Vagina (tissue), 2 donors: ENCODE measurements at regions not wholly inside any gene's neighbourhood (a gene's known extent, or its start where the extent isn't known, plus 50 kb on each side); places are given as distances from the start of the nearest gene placed in this dataset.

Experiments used
- DNase-seq, 2 donors: peaks; one replicate each; pipeline ENCODE4 v3.0.0-alpha.2; 2017; ENCODE audit errors: extremely low spot score in 2 of 2
- H3K27ac ChIP-seq: fragments of 200-600 bp; sonication (generic); one replicate; pipeline ENCODE4 v1.5.1; 2019
- H3K27me3 ChIP-seq: fragments of 200-600 bp; sonication (generic); one replicate; pipeline ENCODE4 v1.5.1; 2019
- H3K36me3 ChIP-seq, 2 donors: fragments of 200-600 bp; sonication (generic); one replicate each; pipeline ENCODE4 v1.5.1; 2017 to 2019
- H3K4me1 ChIP-seq: fragments of 200-600 bp; sonication (generic); one replicate; pipeline ENCODE4 v1.5.1; 2019
- H3K4me3 ChIP-seq, 2 donors: fragments of 200-600 bp; sonication (generic); 1 replicate in 1 of 2; 2 replicates in 1 of 2; pipeline ENCODE4 v1.5.1; 2016 to 2019
- H3K9me3 ChIP-seq: fragments of 200-600 bp; sonication (generic); one replicate; pipeline ENCODE4 v1.5.1; 2019
- CTCF ChIP-seq, 3 experiments: fragments of 450-650 bp in 2 of 3; fragments of 200-600 bp in 1 of 3; sonication (generic) in 1 of 3; IDR thresholded peaks; one replicate each; pipeline ENCODE4 v1.5.1; 2017 to 2019; ENCODE audit warnings: antibody characterized with exemption in 3 of 3, mild to moderate bottlenecking in 2 of 3, moderate library complexity in 2 of 3
- POLR2A ChIP-seq, 2 donors: fragments of 450-650 bp; IDR thresholded peaks; one replicate each; pipeline ENCODE4 v1.6.1; 2017; ENCODE audit warnings: antibody characterized with exemption in 2 of 2, mild to moderate bottlenecking in 2 of 2, moderate library complexity in 2 of 2
- POLR2AphosphoS5 ChIP-seq, 2 donors: sonication (generic); formaldehyde crosslinking; IDR thresholded peaks; one replicate each; pipeline ENCODE4 v1.9.0; 2017; ENCODE audit warnings: antibody characterized with exemption in 2 of 2, mild to moderate bottlenecking in 2 of 2, low read depth in 1 of 2; ENCODE audit not compliant: insufficient read depth in 1 of 2
- intact Hi-C: fragments of 100-400 bp; cut with DNase I; formaldehyde crosslinking; loops from one replicate; pipeline ENCODE4 v1.15.1; 2023

- Histone ChIP-seq H3K36me3 (no peaks in the 10 kb centered on the region), H3K4me1 (no peaks in the 10 kb centered on the region), H3K9me3 (no peaks in the 10 kb centered on the region), H3K27ac (no peak overlapping the region), H3K4me3 (no peak overlapping the region), H3K27me3 (no peaks in the 10 kb centered on the region)
- intact Hi-C loops = no loop called here
- TF ChIP-seq CTCF (IDR thresholded peaks at IDR 0.05) = no peak
- TF ChIP-seq POLR2A (IDR thresholded peaks at IDR 0.05) = no peak
- TF ChIP-seq POLR2AphosphoS5 (IDR thresholded peaks at IDR 0.05; ENCODE audit: insufficient read depth in 1 of 2, low read depth in 1 of 2) = no peak
- DNase-seq = no peak
These were observed 357.9 kb upstream of the CCNH start for GRCh38 chr5:87770601-87771121.

DNA sequence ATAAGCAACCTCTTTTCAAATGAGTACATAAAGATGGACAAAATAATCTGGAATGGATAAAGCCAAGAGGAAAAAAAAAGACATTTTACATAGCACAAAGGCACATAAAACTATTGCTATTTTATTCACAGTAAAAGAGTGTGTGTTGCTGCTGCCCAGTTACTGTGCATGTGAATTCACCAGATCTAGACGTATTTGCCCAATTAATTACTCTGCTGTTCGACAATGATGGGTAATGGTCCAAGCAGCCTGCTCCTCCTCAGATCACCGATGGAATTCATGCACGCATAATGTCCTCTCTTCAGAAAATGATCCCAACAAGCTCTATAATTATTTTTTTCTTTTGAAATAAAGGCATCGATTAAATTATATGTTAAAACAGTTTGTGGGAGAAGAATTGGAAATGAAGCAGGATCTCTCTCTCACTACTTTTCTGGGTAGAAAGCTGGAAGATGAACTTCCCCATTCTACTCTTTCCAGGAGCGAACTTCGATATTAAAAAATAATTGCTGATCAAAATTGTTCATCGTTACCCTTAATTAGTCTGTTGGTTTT lies 357.4 kb upstream of the CCNH start:
- DNase-seq = no peak
- no peaks in the 10 kb centered on the region for H3K36me3 ChIP-seq
- no peaks in the 10 kb centered on the region for H3K4me1 ChIP-seq
- H3K27ac ChIP-seq = no peak overlapping the region
- H3K4me3 ChIP-seq = no peak overlapping the region
- no peak for TF ChIP-seq POLR2AphosphoS5 (IDR thresholded peaks at IDR 0.05; ENCODE audit: insufficient read depth in 1 of 2, low read depth in 1 of 2)
- TF ChIP-seq CTCF (IDR thresholded peaks at IDR 0.05) = no peak
- no peak for TF ChIP-seq POLR2A (IDR thresholded peaks at IDR 0.05)
- intact Hi-C loops = no loop called here
- H3K9me3 ChIP-seq = no peaks in the 10 kb centered on the region
- no peaks in the 10 kb centered on the region for H3K27me3 ChIP-seq

- Histone ChIP-seq H3K4me1 (no peaks in the 10 kb centered on the region), H3K27me3 (no peaks in the 10 kb centered on the region), H3K9me3 (no peaks in the 10 kb centered on the region), H3K27ac (no peak overlapping the region), H3K36me3 (no peaks in the 10 kb centered on the region), H3K4me3 (no peak overlapping the region)
- intact Hi-C loops = no loop called here
- no peak for DNase-seq
- TF ChIP-seq POLR2A (IDR thresholded peaks at IDR 0.05) (no peak), CTCF (IDR thresholded peaks at IDR 0.05) (no peak), POLR2AphosphoS5 (IDR thresholded peaks at IDR 0.05; ENCODE audit: insufficient read depth in 1 of 2, low read depth in 1 of 2) (no peak)
These were observed 356.4 kb upstream of the CCNH start for GRCh38 chr5:87769157-87769556.

DNA sequence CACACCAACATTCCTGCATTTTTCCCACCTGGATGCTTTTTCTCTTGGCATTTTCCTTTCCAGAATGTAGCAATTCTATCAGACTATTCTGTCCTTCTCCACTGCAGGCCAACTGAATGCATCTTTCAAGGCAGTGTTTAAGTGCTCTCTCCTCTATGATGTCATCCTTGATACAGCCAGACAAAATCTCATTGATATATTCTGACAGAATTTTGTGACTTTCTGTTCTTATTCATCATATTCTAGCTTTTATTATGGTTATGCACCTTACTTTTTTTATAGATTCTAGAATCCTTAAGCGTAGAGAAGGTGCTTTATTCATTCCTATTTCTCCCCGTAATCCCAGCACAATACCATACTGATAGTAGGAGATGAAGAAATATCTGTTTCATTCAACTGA lies 355.5 kb upstream of the CCNH start:
- H3K4me1 ChIP-seq = no peaks in the 10 kb centered on the region
- TF ChIP-seq POLR2AphosphoS5 (IDR thresholded peaks at IDR 0.05; ENCODE audit: insufficient read depth in 1 of 2, low read depth in 1 of 2) (no peak), POLR2A (IDR thresholded peaks at IDR 0.05) (no peak), CTCF (IDR thresholded peaks at IDR 0.05) (no peak)

DNA sequence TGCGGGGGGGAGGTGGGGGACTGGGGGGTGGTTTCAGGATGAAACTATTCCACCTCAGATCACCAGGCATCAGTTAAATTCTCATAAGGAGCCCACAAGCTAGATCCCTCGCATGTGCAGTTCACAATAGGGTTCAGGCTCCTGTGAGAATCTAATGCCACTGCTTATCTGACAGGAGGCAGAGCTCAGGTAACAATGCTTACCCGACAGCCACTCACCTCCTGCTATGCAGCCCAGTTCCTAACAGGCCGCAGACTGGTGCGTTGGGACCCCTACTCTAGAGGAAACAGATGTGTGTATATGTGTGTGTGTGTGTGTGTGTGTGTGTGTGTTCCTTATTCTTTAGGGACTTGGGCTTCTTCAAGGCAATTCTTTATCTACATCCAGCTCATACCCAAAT lies 352.3 kb upstream of the CCNH start:
- H3K4me3 ChIP-seq = no peak overlapping the region
- H3K27me3 ChIP-seq = no peaks in the 10 kb centered on the region
- TF ChIP-seq POLR2A (IDR thresholded peaks at IDR 0.05) (no peak), POLR2AphosphoS5 (IDR thresholded peaks at IDR 0.05; ENCODE audit: insufficient read depth in 1 of 2, low read depth in 1 of 2) (no peak), CTCF (IDR thresholded peaks at IDR 0.05) (no peak)
- H3K27ac ChIP-seq = no peak overlapping the region
- no peaks in the 10 kb centered on the region for H3K4me1 ChIP-seq
- no peaks in the 10 kb centered on the region for H3K36me3 ChIP-seq
- intact Hi-C loops = no loop called here
- no peak for DNase-seq
- no peaks in the 10 kb centered on the region for H3K9me3 ChIP-seq

More for the DNA sequence above, 355.5 kb upstream of the CCNH start:
- no peak for DNase-seq
- H3K9me3 ChIP-seq = no peaks in the 10 kb centered on the region
- H3K4me3 ChIP-seq = no peak overlapping the region
- H3K36me3 ChIP-seq = no peaks in the 10 kb centered on the region
- intact Hi-C loops = no loop called here
- no peaks in the 10 kb centered on the region for H3K27me3 ChIP-seq
- H3K27ac ChIP-seq = no peak overlapping the region
